MM.1S (cell line): ENCODE measurements at regions not wholly inside any gene's neighbourhood (a gene's known extent, or its start where the extent isn't known, plus 50 kb on each side); places are given as distances from the start of the nearest gene placed in this dataset.

ENCODE experiments used
- EZH2 ChIP-seq: fragments of 300-600 bp; sonication (generic); optimal IDR thresholded peaks from 2 replicates; pipeline ENCODE3; 2017; ENCODE audit warnings: low read depth, mild to moderate bottlenecking, antibody characterized with exemption, low read length, mixed read lengths
- EZH2phosphoT487 ChIP-seq: fragments of 300-600 bp; sonication (generic); IDR thresholded peaks from 2 replicates; pipeline ENCODE4 v1.6.1; 2018; ENCODE audit warnings: antibody characterized with exemption, low read length
- TF ChIP-seq, protein P1 (sequence below): fragments of 300-600 bp; sonication (generic); IDR thresholded peaks from 2 replicates; pipeline ENCODE4 v1.5.1; 2016; ENCODE audit warnings: antibody characterized with exemption, low read length, mixed read lengths

- TF ChIP-seq EZH2 (no peak), EZH2phosphoT487 (no peak)
- TF ChIP-seq, protein P1, sequence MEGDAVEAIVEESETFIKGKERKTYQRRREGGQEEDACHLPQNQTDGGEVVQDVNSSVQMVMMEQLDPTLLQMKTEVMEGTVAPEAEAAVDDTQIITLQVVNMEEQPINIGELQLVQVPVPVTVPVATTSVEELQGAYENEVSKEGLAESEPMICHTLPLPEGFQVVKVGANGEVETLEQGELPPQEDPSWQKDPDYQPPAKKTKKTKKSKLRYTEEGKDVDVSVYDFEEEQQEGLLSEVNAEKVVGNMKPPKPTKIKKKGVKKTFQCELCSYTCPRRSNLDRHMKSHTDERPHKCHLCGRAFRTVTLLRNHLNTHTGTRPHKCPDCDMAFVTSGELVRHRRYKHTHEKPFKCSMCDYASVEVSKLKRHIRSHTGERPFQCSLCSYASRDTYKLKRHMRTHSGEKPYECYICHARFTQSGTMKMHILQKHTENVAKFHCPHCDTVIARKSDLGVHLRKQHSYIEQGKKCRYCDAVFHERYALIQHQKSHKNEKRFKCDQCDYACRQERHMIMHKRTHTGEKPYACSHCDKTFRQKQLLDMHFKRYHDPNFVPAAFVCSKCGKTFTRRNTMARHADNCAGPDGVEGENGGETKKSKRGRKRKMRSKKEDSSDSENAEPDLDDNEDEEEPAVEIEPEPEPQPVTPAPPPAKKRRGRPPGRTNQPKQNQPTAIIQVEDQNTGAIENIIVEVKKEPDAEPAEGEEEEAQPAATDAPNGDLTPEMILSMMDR: no peak
Observed at GRCh38 chr7:41491308-41491707, 211.6 kb downstream of the INHBA start.
